ENCODE measurements at regions not wholly inside any gene's neighbourhood (a gene's known extent, or its start where the extent isn't known, plus 50 kb on each side); places are given as distances from the start of the nearest gene placed in this dataset.

DNA sequence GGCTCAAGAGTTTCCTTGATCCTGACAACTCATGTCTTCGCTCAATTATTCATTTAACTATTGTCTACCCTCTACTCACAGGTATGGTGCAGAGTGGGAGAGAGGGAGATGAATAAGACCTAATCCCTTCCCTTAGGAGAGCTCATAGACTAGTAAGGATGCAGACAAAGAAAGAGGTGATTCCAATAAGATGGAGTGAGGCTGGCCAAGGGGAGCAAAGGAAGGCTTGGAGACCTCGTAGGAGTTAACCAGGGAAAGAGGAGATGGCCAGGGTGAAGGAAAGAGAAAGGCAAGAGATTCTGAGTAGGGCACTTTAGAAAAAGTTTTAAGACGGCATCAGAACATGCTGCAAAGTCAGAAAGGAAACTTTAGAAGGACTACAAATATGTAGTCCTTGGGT lies 588.5 kb downstream of the VRK1 start:
- H3K36me3 Mint-ChIP-seq (ENCODE audit: low read depth), result peaks cover 3% of the 10 kb centered on the region
- H3K4me3 Mint-ChIP-seq, result no peak overlapping the region
- no peak overlapping the region for H3K27ac Mint-ChIP-seq
- DNase-seq (ENCODE audit: low spot score), result no peak
- H3K4me1 Mint-ChIP-seq (ENCODE audit: low read depth), result peaks cover 28% of the 10 kb centered on the region
- H3K27me3 Mint-ChIP-seq (ENCODE audit: insufficient read depth), result no peaks in the 10 kb centered on the region
- peaks cover 9% of the 10 kb centered on the region for H3K9me3 Mint-ChIP-seq
- intact Hi-C loops (cut with micrococcal nuclease), result loop anchor here (10.0 kb wide), 1 partner anchor 589 kb away; no protein-coding TSS in a partner anchor

GRCh38 chr14:97387252-97387874 lies 590.2 kb downstream of the VRK1 start:
- H3K9me3 Mint-ChIP-seq, result no peaks in the 10 kb centered on the region
- intact Hi-C loops (cut with micrococcal nuclease), result loop anchor here (10.0 kb wide), 1 partner anchor 587 kb away; no protein-coding TSS in a partner anchor
- peak overlapping the region; percentile 4 for H3K4me3 Mint-ChIP-seq
- peak overlapping the region; percentile 5 for H3K27ac Mint-ChIP-seq
- DNase-seq (ENCODE audit: low spot score), result no peak
- H3K36me3 Mint-ChIP-seq (ENCODE audit: low read depth), result peaks cover 3% of the 10 kb centered on the region
- no peaks in the 10 kb centered on the region for H3K27me3 Mint-ChIP-seq (ENCODE audit: insufficient read depth)
- H3K4me1 Mint-ChIP-seq (ENCODE audit: low read depth), result peaks cover 14% of the 10 kb centered on the region

- peaks cover 3% of the 10 kb centered on the region for H3K36me3 Mint-ChIP-seq (ENCODE audit: low read depth)
- no peaks in the 10 kb centered on the region for H3K27me3 Mint-ChIP-seq (ENCODE audit: insufficient read depth)
- DNase-seq (ENCODE audit: low spot score), result no peak
- H3K4me3 Mint-ChIP-seq, result no peak overlapping the region
- intact Hi-C loops (cut with micrococcal nuclease), result loop anchor here (10.0 kb wide), 1 partner anchor 586 kb away; no protein-coding TSS in a partner anchor
- peaks cover 14% of the 10 kb centered on the region for H3K4me1 Mint-ChIP-seq (ENCODE audit: low read depth)
- H3K27ac Mint-ChIP-seq, result no peak overlapping the region
- no peaks in the 10 kb centered on the region for H3K9me3 Mint-ChIP-seq
These were observed 591.2 kb downstream of the VRK1 start for GRCh38 chr14:97388408-97388807.

DNA sequence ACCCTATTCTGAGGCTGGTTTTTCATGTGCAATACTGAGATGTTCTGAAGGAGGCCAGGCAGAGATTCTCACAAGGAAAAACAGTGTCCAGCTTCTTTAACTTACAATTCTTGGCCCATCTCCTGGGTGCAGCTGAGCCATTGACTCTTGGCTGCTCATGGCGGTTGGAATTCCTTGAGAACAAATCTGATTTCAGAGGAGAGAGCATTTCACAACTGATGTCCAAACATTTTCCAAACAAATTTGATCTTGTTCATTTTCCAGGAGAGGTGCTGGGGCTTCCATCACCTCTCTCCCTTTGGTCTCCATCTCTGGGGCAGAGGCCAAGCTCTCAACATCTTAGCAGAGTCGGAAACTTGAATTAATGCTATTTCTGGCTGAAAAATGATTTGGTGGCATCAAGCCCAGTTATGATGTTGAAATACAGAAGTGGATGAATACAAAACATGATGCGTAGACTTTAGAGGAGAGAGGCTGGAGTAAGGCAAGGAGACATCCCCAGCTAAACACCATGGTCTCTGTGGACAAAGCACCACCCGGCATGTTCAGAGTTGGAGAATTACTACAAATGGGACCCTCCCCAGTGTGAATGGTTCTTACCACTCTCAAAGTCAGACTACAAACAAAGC lies 593.0 kb downstream of the VRK1 start:
- intact Hi-C loops (cut with micrococcal nuclease), result no loop called here
- no peak for DNase-seq (ENCODE audit: low spot score)
- Mint-ChIP-seq H3K9me3 (no peaks in the 10 kb centered on the region), H3K36me3 (ENCODE audit: low read depth) (peaks cover 2% of the 10 kb centered on the region), H3K4me3 (no peak overlapping the region), H3K4me1 (ENCODE audit: low read depth) (peaks cover 14% of the 10 kb centered on the region), H3K27me3 (ENCODE audit: insufficient read depth) (no peaks in the 10 kb centered on the region), H3K27ac (no peak overlapping the region)

GRCh38 chr14:97393244-97393643 lies 596.1 kb downstream of the VRK1 start:
- Mint-ChIP-seq H3K4me1 (ENCODE audit: low read depth) (no peaks in the 10 kb centered on the region), H3K4me3 (no peak overlapping the region), H3K9me3 (no peaks in the 10 kb centered on the region), H3K27me3 (ENCODE audit: insufficient read depth) (no peaks in the 10 kb centered on the region), H3K36me3 (ENCODE audit: low read depth) (peaks cover 2% of the 10 kb centered on the region), H3K27ac (no peak overlapping the region)
- no peak for DNase-seq (ENCODE audit: low spot score)
- intact Hi-C loops (cut with micrococcal nuclease), result no loop called here

DNA sequence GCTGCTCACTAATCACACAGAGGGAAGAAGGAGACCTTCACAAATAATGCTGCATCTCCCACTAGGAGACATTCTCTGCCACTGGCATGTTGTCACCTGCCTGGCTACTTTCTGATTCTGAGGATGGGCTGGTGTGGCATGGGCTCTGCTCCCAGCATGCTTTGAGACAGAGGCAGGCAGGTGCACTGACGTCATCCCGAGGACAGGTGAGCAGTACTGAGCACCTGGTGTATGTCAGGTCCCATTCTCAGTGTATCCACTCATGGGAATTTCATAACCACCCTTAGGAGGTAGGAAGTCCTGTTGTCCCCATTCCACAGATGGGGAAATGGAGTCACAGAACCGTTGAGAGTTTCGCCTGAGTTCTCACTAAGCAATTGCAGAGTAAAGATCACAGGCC lies 597.9 kb downstream of the VRK1 start:
- peaks cover 6% of the 10 kb centered on the region for H3K4me1 Mint-ChIP-seq (ENCODE audit: low read depth)

DNA sequence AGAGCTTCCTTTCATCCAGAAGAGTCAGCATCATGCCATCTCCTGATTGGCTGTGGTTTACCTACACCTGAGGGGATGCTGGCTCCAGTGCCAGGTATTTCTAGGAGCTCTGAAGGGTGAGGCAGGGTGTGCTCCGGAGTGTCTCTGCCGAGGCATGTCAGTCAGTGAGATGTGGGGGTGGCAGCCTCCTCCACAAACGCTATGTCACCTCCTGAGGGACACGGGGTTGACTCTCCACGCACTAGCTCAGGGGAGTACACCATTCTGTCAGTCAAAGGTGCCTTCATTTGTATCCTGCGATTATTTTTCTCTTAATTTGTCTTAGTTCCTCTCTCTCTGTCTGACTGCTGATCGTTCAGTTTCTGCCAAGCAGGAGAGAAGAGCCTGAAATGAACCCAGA lies 604.5 kb downstream of the VRK1 start:
- Mint-ChIP-seq H3K4me1 (ENCODE audit: low read depth) (peaks cover 12% of the 10 kb centered on the region), H3K27me3 (ENCODE audit: insufficient read depth) (peaks cover 1% of the 10 kb centered on the region), H3K9me3 (peaks cover 10% of the 10 kb centered on the region), H3K4me3 (no peak overlapping the region), H3K36me3 (ENCODE audit: low read depth) (peaks cover 2% of the 10 kb centered on the region), H3K27ac (no peak overlapping the region)
- intact Hi-C loops (cut with micrococcal nuclease), result no loop called here
- DNase-seq (ENCODE audit: low spot score), result no peak

More for the DNA sequence above, 597.9 kb downstream of the VRK1 start:
- intact Hi-C loops (cut with micrococcal nuclease), result no loop called here
- H3K27me3 Mint-ChIP-seq (ENCODE audit: insufficient read depth), result peaks cover 1% of the 10 kb centered on the region
- H3K36me3 Mint-ChIP-seq (ENCODE audit: low read depth), result no peaks in the 10 kb centered on the region
- H3K4me3 Mint-ChIP-seq, result no peak overlapping the region
- H3K9me3 Mint-ChIP-seq, result peaks cover 10% of the 10 kb centered on the region
- no peak overlapping the region for H3K27ac Mint-ChIP-seq
- no peak for DNase-seq (ENCODE audit: low spot score)

DNA sequence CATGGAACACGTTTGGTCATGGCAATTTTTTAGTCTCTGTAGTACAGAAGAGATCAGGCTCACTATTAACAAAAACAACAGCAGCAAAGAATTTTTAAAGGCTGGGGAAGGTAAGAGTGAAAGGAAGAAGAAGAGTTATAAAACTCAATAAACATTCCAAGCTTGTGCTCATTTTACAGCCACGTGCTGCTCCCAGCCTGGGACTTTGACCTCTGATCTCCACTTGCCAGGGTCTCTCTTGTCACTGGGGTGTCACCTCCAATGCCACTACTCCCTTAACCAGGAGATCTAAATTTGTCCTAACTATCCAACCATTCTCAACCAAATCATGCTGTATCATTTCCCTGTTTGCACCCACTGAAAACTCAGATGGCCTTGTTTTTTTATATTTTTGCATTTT lies 605.1 kb downstream of the VRK1 start:
- intact Hi-C loops (cut with micrococcal nuclease), result no loop called here
- H3K36me3 Mint-ChIP-seq (ENCODE audit: low read depth), result peaks cover 2% of the 10 kb centered on the region
- no peak for DNase-seq (ENCODE audit: low spot score)
- H3K4me1 Mint-ChIP-seq (ENCODE audit: low read depth), result peaks cover 14% of the 10 kb centered on the region
- peaks cover 10% of the 10 kb centered on the region for H3K9me3 Mint-ChIP-seq
- peaks cover 1% of the 10 kb centered on the region for H3K27me3 Mint-ChIP-seq (ENCODE audit: insufficient read depth)
- H3K27ac Mint-ChIP-seq, result no peak overlapping the region
- no peak overlapping the region for H3K4me3 Mint-ChIP-seq

GRCh38 chr14:97407701-97408407 lies 610.7 kb downstream of the VRK1 start:
- no peaks in the 10 kb centered on the region for H3K9me3 Mint-ChIP-seq
- no peaks in the 10 kb centered on the region for H3K27me3 Mint-ChIP-seq (ENCODE audit: insufficient read depth)
- H3K4me1 Mint-ChIP-seq (ENCODE audit: low read depth), result peaks cover 32% of the 10 kb centered on the region
- peak overlapping the region; percentile 21 for H3K4me3 Mint-ChIP-seq
- peak overlapping the region; percentile 88 for H3K27ac Mint-ChIP-seq
- no peak for DNase-seq (ENCODE audit: low spot score)
- intact Hi-C loops (cut with micrococcal nuclease), result loop anchor here (2.0 to 5.0 kb wide), 4 partner anchors 214 to 1865 kb away; partner anchors contain the start of gene BCL11B
- H3K36me3 Mint-ChIP-seq (ENCODE audit: low read depth), result peaks cover 2% of the 10 kb centered on the region

DNA sequence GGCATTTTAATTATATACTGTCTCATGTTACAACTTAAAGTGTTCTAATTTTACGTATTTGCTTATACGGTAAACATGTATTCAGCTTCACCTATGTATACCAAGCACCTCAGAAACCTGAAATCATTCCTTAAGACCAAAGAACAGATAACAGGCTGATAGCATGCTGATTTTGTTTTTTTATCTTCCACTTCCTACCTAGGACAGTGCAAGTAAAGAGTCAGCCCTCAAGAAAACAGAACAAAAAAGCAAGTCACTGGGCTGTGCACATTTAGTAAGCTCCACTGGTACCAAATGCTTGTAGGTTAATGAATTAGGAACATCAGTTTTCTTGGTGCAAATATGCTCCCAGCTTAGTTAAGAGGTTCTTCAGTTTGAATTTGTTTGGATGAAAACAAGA lies 611.3 kb downstream of the VRK1 start:
- Mint-ChIP-seq H3K27ac (peak overlapping the region; percentile 88), H3K9me3 (no peaks in the 10 kb centered on the region), H3K36me3 (ENCODE audit: low read depth) (peaks cover 2% of the 10 kb centered on the region), H3K4me1 (ENCODE audit: low read depth) (peaks cover 32% of the 10 kb centered on the region), H3K4me3 (peak overlapping the region; percentile 68), H3K27me3 (ENCODE audit: insufficient read depth) (no peaks in the 10 kb centered on the region)
- no peak for DNase-seq (ENCODE audit: low spot score)
- intact Hi-C loops (cut with micrococcal nuclease), result loop anchor here (2.0 to 5.0 kb wide), 4 partner anchors 214 to 1864 kb away; partner anchors contain the start of gene BCL11B

DNA sequence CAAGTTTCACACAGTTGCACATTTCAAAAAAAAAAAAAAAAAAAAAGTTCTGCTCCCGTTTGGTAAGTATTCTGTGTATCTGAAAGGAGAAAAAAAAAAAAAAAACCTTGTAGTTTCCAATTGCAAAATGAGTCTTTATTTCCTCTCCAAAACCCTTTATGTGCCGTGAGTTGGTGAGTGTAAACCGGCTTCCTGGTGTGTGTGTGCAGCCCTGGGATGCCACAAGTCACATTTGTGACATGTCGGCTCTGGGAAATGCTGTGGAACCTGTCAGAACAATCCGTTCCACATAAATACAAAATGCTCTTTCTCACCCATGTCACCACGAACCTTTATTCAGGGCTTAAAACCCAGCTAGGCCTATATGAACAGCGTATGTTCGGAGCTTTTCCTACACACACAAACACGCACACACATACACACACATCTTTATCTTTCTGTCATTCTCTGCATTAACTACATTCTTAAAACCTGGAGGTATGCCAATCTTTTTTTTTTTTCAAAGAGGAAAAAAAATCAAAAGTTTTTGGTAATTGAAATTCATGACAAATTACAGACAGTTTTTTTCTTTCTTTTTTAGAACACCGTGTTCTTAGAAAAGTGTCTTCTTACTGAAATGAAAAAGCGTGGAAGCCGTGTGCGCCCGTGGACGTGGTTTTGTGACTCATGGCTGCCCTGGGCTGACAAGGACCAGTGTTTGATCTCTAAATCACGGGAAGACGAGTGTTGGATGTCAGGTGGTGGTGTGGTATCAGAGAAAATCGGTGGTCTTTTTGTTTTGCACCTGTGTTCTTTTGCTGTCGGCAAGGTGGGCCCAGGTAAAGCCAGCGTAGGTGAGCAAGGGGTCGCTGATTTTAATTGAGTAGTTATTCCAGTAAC lies 612.0 kb downstream of the VRK1 start:
- H3K9me3 Mint-ChIP-seq, result no peaks in the 10 kb centered on the region
- DNase-seq (ENCODE audit: low spot score), result peak; percentile 24
- H3K27ac Mint-ChIP-seq, result peak overlapping the region; percentile 88
- H3K4me1 Mint-ChIP-seq (ENCODE audit: low read depth), result peaks cover 32% of the 10 kb centered on the region
- intact Hi-C loops (cut with micrococcal nuclease), result loop anchor here (1.0 to 5.0 kb wide), 8 partner anchors 29 to 1864 kb away; partner anchors contain the start of gene BCL11B
- H3K4me3 Mint-ChIP-seq, result peak overlapping the region; percentile 68
- H3K36me3 Mint-ChIP-seq (ENCODE audit: low read depth), result peaks cover 2% of the 10 kb centered on the region
- H3K27me3 Mint-ChIP-seq (ENCODE audit: insufficient read depth), result peaks cover 4% of the 10 kb centered on the region
